Smooth muscle cell (in vitro differentiated cells): ENCODE measurements at regions not wholly inside any gene's neighbourhood (a gene's known extent, or its start where the extent isn't known, plus 50 kb on each side); places are given as distances from the start of the nearest gene placed in this dataset.
A peak's percentile ranks its signal among the peaks of the same experiment; 100 is the strongest.

ENCODE experiments used
- DNase-seq: peaks from one replicate; lab custom pipeline; 2025; ENCODE audit not compliant: unreplicated experiment; lab: John Stamatoyannopoulos, UW
- H2AFZ ChIP-seq: fragments of 200-600 bp; sonication (generic); 2 replicates; pipeline ENCODE4 v1.6.0; 2016; ENCODE audit warnings: antibody characterized with exemption, low read depth, mild to moderate bottlenecking
- H3F3A ChIP-seq: fragments of 200-600 bp; sonication (generic); 2 replicates; pipeline ENCODE4 v1.6.0; 2017; ENCODE audit warnings: antibody characterized with exemption, low read depth
- H3K27ac ChIP-seq: fragments of 200-600 bp; sonication (generic); 2 replicates; pipeline ENCODE4 v1.5.1; 2016; ENCODE audit warnings: low read depth, mild to moderate bottlenecking
- H3K27me3 ChIP-seq: fragments of 200-600 bp; sonication (generic); 2 replicates; pipeline ENCODE4 v1.6.1; 2016; ENCODE audit warnings: low read depth, mild to moderate bottlenecking
- H3K36me3 ChIP-seq: fragments of 200-600 bp; sonication (generic); 2 replicates; pipeline ENCODE4 v1.5.1; 2016; ENCODE audit warnings: low read depth
- H3K4me1 ChIP-seq: fragments of 200-600 bp; sonication (generic); 2 replicates; pipeline ENCODE4 v1.5.1; 2016; ENCODE audit warnings: low read depth
- H3K4me2 ChIP-seq: fragments of 200-600 bp; sonication (generic); 2 replicates; pipeline ENCODE4 v1.6.0; 2016; ENCODE audit warnings: mild to moderate bottlenecking
- H3K4me3 ChIP-seq: fragments of 200-600 bp; sonication (generic); 2 replicates; pipeline ENCODE4 v1.5.1; 2016; ENCODE audit warnings: mild to moderate bottlenecking
- H3K79me2 ChIP-seq: fragments of 200-600 bp; sonication (generic); 2 replicates; pipeline ENCODE4 v1.6.0; 2016; ENCODE audit warnings: low read depth, mild to moderate bottlenecking
- H3K9ac ChIP-seq: fragments of 200-600 bp; sonication (generic); 2 replicates; pipeline ENCODE4 v1.6.0; 2016; ENCODE audit warnings: low read depth
- H3K9me3 ChIP-seq: fragments of 200-600 bp; sonication (generic); replicated peaks from 2 replicates; pipeline ENCODE4 v1.5.1; 2016; ENCODE audit warnings: low read depth
- H4K20me1 ChIP-seq: fragments of 200-600 bp; sonication (generic); 2 replicates; pipeline ENCODE4 v1.6.0; 2016; ENCODE audit warnings: low read depth
- WGBS: methylation state at CpG from one replicate; pipeline ENCODE4 v1.1.7; 2016; ENCODE audit warnings: low lambda C conversion rate; 5-methylcytosine and 5-hydroxymethylcytosine counted together
- TF ChIP-seq, protein P1 (sequence below): fragments of 200-600 bp; sonication (generic); IDR thresholded peaks from 2 replicates; pipeline ENCODE4 v1.5.1; 2017; ENCODE audit warnings: borderline replicate concordance, mild to moderate bottlenecking, antibody characterized with exemption; ENCODE audit not compliant: insufficient read depth, poor library complexity, severe bottlenecking

GRCh38 chr2:6667326-6667725, 198.4 kb downstream of the CMPK2 start:
- no peak overlapping the region for H2AFZ ChIP-seq
- H3K27ac ChIP-seq = peak overlapping the region; percentile 53
- no peaks in the 10 kb centered on the region for H3K36me3 ChIP-seq
- TF ChIP-seq, protein P1, sequence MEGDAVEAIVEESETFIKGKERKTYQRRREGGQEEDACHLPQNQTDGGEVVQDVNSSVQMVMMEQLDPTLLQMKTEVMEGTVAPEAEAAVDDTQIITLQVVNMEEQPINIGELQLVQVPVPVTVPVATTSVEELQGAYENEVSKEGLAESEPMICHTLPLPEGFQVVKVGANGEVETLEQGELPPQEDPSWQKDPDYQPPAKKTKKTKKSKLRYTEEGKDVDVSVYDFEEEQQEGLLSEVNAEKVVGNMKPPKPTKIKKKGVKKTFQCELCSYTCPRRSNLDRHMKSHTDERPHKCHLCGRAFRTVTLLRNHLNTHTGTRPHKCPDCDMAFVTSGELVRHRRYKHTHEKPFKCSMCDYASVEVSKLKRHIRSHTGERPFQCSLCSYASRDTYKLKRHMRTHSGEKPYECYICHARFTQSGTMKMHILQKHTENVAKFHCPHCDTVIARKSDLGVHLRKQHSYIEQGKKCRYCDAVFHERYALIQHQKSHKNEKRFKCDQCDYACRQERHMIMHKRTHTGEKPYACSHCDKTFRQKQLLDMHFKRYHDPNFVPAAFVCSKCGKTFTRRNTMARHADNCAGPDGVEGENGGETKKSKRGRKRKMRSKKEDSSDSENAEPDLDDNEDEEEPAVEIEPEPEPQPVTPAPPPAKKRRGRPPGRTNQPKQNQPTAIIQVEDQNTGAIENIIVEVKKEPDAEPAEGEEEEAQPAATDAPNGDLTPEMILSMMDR = no peak
- no peaks in the 10 kb centered on the region for H3K9me3 ChIP-seq
- H4K20me1 ChIP-seq = no peaks in the 10 kb centered on the region
- no peaks in the 10 kb centered on the region for H3K4me1 ChIP-seq
- H3K4me3 ChIP-seq = no peak overlapping the region
- no peaks in the 10 kb centered on the region for H3K27me3 ChIP-seq
- H3K4me2 ChIP-seq = peak overlapping the region; percentile 35
- no peaks in the 10 kb centered on the region for H3F3A ChIP-seq
- no peak for DNase-seq
- H3K9ac ChIP-seq = no peak overlapping the region
- WGBS = 32% methylated on average over 4 of the region's 4 CpGs
- H3K79me2 ChIP-seq = no peaks in the 10 kb centered on the region

- no peaks in the 10 kb centered on the region for H4K20me1 ChIP-seq
- no peak overlapping the region for H3K9ac ChIP-seq
- no peak overlapping the region for H2AFZ ChIP-seq
- 82% methylated on average over 1 of the region's 1 CpG for WGBS
- no peak overlapping the region for H3K4me3 ChIP-seq
- no peak overlapping the region for H3K27ac ChIP-seq
- DNase-seq = no peak
- no peaks in the 10 kb centered on the region for H3K27me3 ChIP-seq
- H3K4me1 ChIP-seq = peaks cover 7% of the 10 kb centered on the region
- TF ChIP-seq, protein P1 = no peak
- no peaks in the 10 kb centered on the region for H3K79me2 ChIP-seq
- H3K4me2 ChIP-seq = no peak overlapping the region
- no peaks in the 10 kb centered on the region for H3K36me3 ChIP-seq
- no peaks in the 10 kb centered on the region for H3K9me3 ChIP-seq
- no peaks in the 10 kb centered on the region for H3F3A ChIP-seq
Observed at GRCh38 chr2:6671913-6672312, 193.8 kb downstream of the CMPK2 start.

DNA sequence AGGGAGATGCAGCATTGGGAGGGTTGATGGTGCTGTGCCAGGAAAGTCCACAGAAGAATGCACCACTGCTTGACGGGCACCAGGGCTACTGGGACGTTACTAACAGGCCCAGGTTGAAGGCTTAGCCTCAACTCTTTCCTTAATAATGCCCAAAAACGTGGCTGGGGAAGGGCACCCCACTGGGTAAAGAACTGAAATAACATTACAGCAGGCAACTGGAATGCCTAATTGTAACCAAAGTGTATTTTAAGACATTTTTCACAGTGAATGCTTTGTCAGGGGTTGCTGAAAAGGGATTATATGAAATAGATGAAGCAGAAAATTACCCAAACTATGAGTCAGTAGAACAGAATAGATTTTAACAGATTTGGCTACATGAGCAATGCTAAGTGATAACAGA, 191.3 kb downstream of the CMPK2 start:
- Histone ChIP-seq H4K20me1 (no peaks in the 10 kb centered on the region), H3K9me3 (no peaks in the 10 kb centered on the region), H3K79me2 (no peaks in the 10 kb centered on the region), H3K27ac (no peak overlapping the region), H3F3A (no peaks in the 10 kb centered on the region), H3K4me2 (no peak overlapping the region), H3K27me3 (no peaks in the 10 kb centered on the region), H3K9ac (no peak overlapping the region), H3K4me1 (peaks cover 7% of the 10 kb centered on the region), H3K4me3 (no peak overlapping the region), H2AFZ (no peak overlapping the region), H3K36me3 (no peaks in the 10 kb centered on the region)
- TF ChIP-seq, protein P1 = no peak
- DNase-seq = no peak
- WGBS = 83% methylated on average over 3 of the region's 3 CpGs

GRCh38 chr2:6675791-6676190, 189.9 kb downstream of the CMPK2 start:
- 91% methylated on average over 5 of the region's 5 CpGs for WGBS

More at GRCh38 chr2:6675791-6676190, 189.9 kb downstream of the CMPK2 start:
- H3K27me3 ChIP-seq = no peaks in the 10 kb centered on the region
- no peak overlapping the region for H2AFZ ChIP-seq
- H4K20me1 ChIP-seq = no peaks in the 10 kb centered on the region
- no peak overlapping the region for H3K27ac ChIP-seq
- TF ChIP-seq, protein P1 = no peak
- H3K4me2 ChIP-seq = no peak overlapping the region
- H3K79me2 ChIP-seq = no peaks in the 10 kb centered on the region
- no peaks in the 10 kb centered on the region for H3K36me3 ChIP-seq
- H3K9me3 ChIP-seq = no peaks in the 10 kb centered on the region
- H3K4me1 ChIP-seq = peaks cover 7% of the 10 kb centered on the region
- H3K4me3 ChIP-seq = no peak overlapping the region
- H3K9ac ChIP-seq = no peak overlapping the region
- DNase-seq = no peak
- H3F3A ChIP-seq = no peaks in the 10 kb centered on the region
